ENCODE measurements at regions not wholly inside any gene's neighbourhood (a gene's known extent, or its start where the extent isn't known, plus 50 kb on each side); places are given as distances from the start of the nearest gene placed in this dataset.

DNA sequence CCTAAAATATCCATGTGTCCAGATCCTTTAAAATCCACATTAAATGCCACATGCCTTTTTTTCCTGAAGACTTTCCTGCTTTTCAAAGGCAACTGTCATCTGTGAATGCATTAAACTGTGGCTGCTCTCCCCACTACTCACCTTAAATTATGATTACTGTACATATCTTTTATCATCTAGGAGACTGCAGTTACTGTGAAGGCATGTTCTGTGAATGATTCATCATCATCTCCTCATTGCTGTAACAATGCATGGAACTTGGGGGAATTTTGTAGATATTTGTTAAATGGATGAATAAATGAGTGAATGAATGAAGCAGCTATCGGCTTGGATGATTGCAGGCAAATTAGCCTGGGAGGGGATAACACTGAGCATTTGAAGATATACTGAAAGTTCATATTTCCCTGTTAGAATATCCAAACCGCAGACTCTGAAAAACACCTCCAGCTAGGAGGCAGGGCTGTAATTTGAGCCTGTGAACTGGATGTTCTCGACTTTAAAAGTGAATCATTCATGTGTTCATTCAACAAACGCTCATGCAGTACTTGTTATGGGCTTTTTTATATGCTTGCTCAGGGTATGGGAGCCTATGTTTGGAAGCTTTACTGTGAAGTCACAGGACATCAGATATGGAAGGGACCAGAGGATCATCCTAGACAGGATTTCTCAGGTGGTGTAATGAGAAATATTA, 519.2 kb downstream of the KIF4B start:
- DNase-seq (no peak), ATAC-seq (ENCODE audit: low FRiP score in 2 of 2) (no peak)
- Histone ChIP-seq H3K4me3 (no peak overlapping the region), H3K27ac (no peak overlapping the region), H3K9me3 (no peaks in the 10 kb centered on the region), H3K4me1 (no peaks in the 10 kb centered on the region), H3K36me3 (no peaks in the 10 kb centered on the region), H3K27me3 (no peaks in the 10 kb centered on the region)
- 70% methylated on average over 4 of the region's 4 CpGs for WGBS, 2 donors
- no peak for TF ChIP-seq EP300 (IDR thresholded peaks at IDR 0.05)
- TF ChIP-seq, protein P1, sequence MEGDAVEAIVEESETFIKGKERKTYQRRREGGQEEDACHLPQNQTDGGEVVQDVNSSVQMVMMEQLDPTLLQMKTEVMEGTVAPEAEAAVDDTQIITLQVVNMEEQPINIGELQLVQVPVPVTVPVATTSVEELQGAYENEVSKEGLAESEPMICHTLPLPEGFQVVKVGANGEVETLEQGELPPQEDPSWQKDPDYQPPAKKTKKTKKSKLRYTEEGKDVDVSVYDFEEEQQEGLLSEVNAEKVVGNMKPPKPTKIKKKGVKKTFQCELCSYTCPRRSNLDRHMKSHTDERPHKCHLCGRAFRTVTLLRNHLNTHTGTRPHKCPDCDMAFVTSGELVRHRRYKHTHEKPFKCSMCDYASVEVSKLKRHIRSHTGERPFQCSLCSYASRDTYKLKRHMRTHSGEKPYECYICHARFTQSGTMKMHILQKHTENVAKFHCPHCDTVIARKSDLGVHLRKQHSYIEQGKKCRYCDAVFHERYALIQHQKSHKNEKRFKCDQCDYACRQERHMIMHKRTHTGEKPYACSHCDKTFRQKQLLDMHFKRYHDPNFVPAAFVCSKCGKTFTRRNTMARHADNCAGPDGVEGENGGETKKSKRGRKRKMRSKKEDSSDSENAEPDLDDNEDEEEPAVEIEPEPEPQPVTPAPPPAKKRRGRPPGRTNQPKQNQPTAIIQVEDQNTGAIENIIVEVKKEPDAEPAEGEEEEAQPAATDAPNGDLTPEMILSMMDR (IDR thresholded peaks at IDR 0.05) = no peak
- no peak for TF ChIP-seq POLR2A (IDR thresholded peaks at IDR 0.05)

DNA sequence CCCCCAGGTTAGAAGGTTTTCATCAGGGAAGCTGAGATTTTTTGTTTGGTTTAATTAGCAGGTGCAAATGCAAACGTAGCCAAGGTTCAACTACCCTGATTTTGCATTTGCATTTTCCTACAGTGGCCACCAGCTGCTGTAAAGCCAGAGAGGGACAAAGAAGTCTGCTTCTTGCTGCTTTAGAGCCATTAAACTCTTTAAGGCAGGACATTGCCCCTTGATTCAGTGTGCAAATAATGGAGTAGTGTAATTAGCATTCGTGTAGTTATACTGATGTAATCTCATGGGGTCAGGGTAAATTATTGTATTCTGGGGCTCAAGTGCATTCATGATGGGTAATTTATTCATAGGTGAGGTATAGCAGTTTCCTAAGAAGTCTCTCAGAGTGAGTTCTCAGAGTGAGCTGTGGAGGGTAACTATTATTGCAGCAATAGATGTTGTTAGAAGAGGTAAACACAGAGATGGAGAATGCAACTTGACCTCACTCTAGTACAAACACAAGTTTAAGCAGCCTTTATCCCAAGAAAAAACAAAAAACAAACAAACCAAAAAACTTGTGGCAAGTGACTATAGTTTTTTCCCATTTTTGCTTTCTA, 526.5 kb downstream of the KIF4B start:
- TF ChIP-seq POLR2AphosphoS5 (IDR thresholded peaks at IDR 0.05) (no peak), POLR2A (IDR thresholded peaks at IDR 0.05) (no peak), EP300 (IDR thresholded peaks at IDR 0.05) (no peak)
- TF ChIP-seq, protein P1 (IDR thresholded peaks at IDR 0.05) = no peak

DNA sequence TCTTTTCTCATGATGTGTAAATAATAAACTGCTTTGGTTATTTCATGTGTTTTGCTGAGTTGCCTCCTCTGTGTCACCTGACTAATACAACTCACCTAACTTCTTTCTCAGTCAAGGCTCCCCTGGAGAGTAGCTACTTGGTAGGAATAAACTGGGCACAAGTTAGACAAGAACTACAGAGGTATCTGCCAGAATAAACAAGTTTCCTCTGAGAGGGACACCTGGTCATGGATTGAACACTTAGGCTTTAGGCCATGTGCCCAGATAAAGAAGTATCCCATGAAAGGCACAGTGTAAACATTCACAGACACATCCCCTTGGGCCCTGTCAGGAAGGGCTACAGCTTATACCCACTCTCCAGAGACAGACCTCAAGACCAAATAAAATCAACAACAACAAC, 532.5 kb downstream of the KIF4B start:
- ATAC-seq (ENCODE audit: low FRiP score in 2 of 2) = no peak
- no peaks in the 10 kb centered on the region for H3K27me3 ChIP-seq
- H3K36me3 ChIP-seq = no peaks in the 10 kb centered on the region
- TF ChIP-seq POLR2AphosphoS5 (IDR thresholded peaks at IDR 0.05) (no peak), EP300 (IDR thresholded peaks at IDR 0.05) (no peak), POLR2A (IDR thresholded peaks at IDR 0.05) (no peak)
- TF ChIP-seq, protein P1 (IDR thresholded peaks at IDR 0.05) = no peak
- H3K9me3 ChIP-seq = peaks cover 0 to 5% (median 0%) of the 10 kb centered on the region in 4 donors
- H3K4me1 ChIP-seq = no peaks in the 10 kb centered on the region
- no peak overlapping the region for H3K27ac ChIP-seq
- H3K4me3 ChIP-seq = no peak overlapping the region
- DNase-seq = no peak

More for the DNA sequence above, 526.5 kb downstream of the KIF4B start:
- ATAC-seq (ENCODE audit: low FRiP score in 2 of 2) (no peak), DNase-seq (no peak)
- Histone ChIP-seq H3K4me1 (no peaks in the 10 kb centered on the region), H3K27me3 (no peaks in the 10 kb centered on the region), H3K9me3 (peaks cover 0 to 5% (median 0%) of the 10 kb centered on the region in 4 donors), H3K27ac (no peak overlapping the region), H3K4me3 (no peak overlapping the region), H3K36me3 (no peaks in the 10 kb centered on the region)
- 13 to 15% methylated on average over 2 of the region's 2 CpGs for WGBS, 2 donors

DNA sequence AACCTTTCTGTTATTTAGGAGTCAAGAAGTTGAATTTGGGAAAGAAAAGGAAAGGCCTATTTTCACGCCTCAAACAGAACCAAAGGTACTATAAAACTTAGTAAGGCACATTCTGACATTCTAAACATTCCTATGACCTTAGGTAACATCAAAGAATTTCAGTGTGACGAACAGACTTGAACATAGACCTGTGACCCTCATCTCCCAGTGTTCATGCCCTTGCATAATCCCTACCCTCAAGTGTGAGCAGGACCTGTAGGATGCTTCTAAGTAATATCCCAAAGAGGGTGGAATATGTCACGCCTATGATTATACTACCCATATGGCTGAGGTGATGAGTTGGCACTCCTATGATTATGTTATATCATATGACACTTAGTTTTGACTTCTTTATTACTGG, 540.9 kb downstream of the KIF4B start:
- Histone ChIP-seq H3K4me1 (no peaks in the 10 kb centered on the region), H3K27me3 (no peaks in the 10 kb centered on the region), H3K4me3 (no peak overlapping the region), H3K36me3 (no peaks in the 10 kb centered on the region), H3K9me3 (no peaks in the 10 kb centered on the region), H3K27ac (no peak overlapping the region)
- ATAC-seq (ENCODE audit: low FRiP score in 2 of 2) (no peak), DNase-seq (no peak)
- no peak for TF ChIP-seq POLR2AphosphoS5 (IDR thresholded peaks at IDR 0.05)
- TF ChIP-seq, protein P1 (IDR thresholded peaks at IDR 0.05) = no peak
- no peak for TF ChIP-seq EP300 (IDR thresholded peaks at IDR 0.05)
- no peak for TF ChIP-seq POLR2A (IDR thresholded peaks at IDR 0.05)
- WGBS, 2 donors = 68 to 72% methylated on average over 3 of the region's 3 CpGs

DNA sequence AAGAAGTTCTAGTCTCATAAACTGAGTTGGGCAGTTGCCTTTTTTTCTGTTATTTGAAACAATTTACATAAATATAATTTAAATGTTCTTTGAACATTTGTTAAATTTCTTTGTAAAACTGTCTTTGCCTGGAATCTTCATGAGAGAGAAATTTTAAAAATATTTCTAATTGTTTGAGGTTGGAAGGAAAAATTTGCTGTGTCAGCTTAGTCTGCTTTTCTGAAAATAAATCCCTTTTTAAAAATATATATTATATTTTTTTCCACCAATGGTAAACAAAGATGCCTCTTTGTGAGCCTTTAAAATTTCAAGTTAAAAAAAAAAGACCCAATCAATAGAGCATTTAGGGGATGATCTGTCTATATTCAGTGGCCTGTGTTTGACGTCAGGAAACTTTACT, 542.7 kb downstream of the KIF4B start:
- no peak for DNase-seq
- no peak for ATAC-seq (ENCODE audit: low FRiP score in 2 of 2)
- H3K4me3 ChIP-seq = no peak overlapping the region
- H3K27me3 ChIP-seq = no peaks in the 10 kb centered on the region
- 70 to 74% methylated on average over 1 of the region's 1 CpG for WGBS, 2 donors
- no peak for TF ChIP-seq POLR2A (IDR thresholded peaks at IDR 0.05)
- no peak for TF ChIP-seq POLR2AphosphoS5 (IDR thresholded peaks at IDR 0.05)
- TF ChIP-seq, protein P1 (IDR thresholded peaks at IDR 0.05) = no peak
- H3K36me3 ChIP-seq = no peaks in the 10 kb centered on the region
- H3K4me1 ChIP-seq = no peaks in the 10 kb centered on the region
- H3K9me3 ChIP-seq = no peaks in the 10 kb centered on the region
- no peak overlapping the region for H3K27ac ChIP-seq
